ENCODE measurements at regions not wholly inside any gene's neighbourhood (a gene's known extent, or its start where the extent isn't known, plus 50 kb on each side); places are given as distances from the start of the nearest gene placed in this dataset.
"Not testable (repeated sequence)": the region's sequence is repeated elsewhere in the genome, so short reads cannot be mapped to it uniquely, and the experiment has no call there.

DNA sequence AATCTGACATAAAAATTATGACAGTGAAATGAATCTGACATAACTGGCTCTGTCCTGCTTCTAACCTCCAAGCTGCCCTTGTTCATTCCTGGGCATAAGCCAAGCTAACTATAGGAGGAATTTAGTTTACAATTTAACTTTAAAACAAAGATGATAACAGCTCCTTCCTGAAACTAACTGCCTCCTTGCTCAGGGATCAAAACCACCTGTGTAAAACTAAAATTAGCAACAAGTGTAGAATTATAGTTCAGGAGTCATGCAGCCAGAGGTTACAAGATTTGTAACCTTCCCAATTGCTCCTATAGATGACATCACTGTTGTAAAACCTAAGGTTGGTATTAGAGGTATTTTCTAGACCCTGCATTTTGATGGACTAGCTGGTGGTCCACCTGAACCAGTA is 256.4 kb upstream of the POM121L12 start:
- DNase-seq (ENCODE audit: low spot score), result no peak

DNA sequence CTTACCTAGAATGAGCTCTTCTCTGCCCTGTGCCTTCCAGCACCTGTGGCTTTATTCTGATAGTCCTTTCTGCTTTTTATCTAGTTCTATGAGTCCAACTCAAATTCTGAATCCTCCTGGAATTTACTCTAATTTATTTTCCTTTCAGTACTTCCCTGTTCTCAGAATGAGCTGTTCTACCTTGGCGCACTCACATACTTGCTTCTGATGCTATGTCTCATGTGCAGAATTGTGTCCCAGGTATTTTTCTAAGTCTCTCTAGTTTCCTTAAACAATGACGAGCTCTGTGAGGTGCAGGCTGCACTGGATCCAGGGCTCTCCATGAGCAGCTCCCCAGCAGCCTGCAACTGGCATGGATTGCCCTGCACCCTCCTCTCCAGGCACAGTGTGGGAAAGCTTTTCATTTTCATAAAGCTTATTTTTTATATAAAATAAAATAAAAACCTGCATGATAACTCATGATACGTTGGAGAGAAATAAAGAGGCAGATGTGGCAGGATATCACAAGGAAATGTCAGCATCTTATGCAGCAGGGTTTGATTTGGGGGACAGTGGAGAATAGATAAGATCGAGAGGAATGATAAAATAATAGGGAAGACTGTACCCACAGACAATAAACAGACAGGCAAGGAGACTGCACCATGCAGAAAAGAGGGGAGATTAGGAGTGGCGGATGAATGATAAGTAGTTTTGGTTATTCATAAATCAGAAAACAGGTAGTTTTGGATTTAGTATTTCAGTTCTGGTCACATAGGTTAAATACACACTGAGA is 258.2 kb upstream of the POM121L12 start:
- DNase-seq (ENCODE audit: low spot score), result no peak

DNA sequence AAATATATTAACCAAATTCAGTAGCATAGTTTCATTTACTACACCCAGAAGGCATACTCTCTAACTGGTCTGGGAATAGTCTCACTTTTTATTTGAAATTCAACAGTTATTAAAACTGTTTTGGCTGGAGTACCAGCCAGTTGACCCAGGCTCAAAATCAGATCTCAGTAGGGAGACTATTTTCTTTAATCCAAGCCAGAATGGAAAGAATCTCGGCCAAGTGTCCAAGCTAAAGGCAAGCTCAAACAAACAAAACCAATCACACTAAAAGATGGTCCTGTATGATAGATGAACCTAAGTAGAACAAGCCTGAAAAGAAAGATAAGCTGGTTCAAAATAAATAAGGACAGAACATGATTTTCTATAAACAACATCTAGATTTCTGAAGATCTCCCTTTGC is 259.6 kb upstream of the POM121L12 start:
- no peak for DNase-seq (ENCODE audit: low spot score)

DNA sequence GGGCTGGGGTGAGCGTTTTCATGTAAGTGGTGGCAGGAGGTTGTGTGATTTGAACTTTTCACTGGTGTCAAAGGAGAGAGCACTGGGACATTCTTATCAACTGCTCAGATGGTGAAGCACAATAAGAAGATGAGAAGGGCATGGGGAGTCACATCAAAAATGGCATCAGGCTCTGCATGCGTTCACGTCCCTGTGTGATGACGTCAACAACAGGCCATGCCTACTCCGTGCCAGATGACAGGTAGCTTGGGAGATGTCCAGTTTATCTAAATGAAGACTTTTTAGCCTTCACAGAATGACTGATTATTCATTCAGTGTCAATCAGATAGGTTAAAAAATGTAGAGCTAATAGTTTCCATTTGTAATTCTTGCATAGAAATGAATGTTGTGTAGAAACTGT is 264.3 kb upstream of the POM121L12 start:
- no peak for DNase-seq (ENCODE audit: low spot score)

DNA sequence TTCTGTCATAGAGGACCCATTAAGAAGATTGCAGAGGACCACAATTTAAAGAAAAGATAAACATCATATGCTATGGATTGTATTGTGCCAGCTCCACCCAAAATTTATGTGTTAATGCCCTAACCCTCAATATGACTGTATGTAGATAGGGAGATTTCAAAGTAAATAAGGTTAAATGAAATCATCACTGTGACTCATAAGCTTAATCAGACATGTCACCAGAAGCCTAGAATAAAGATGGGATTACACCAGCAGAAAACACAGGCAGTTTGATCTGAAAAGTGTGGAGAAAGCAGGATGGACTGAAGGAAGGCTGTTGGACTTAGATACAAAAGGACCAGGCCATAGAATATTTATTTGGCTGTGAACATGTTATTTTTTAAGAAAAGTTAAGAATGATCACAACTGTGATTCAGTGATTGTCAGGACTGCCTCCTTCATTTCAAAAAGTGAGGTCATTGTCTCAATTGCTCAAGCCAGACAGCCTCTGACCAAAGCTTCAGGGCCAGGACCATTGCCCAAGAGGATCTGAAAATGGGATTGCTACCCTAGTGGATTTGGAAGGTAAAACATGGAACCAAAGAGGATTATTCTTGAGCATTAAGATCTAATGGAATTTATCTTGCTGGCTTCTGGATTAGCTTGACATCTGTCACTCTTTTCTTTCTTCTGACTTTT is 270.8 kb upstream of the POM121L12 start:
- DNase-seq (ENCODE audit: low spot score), result no peak

DNA sequence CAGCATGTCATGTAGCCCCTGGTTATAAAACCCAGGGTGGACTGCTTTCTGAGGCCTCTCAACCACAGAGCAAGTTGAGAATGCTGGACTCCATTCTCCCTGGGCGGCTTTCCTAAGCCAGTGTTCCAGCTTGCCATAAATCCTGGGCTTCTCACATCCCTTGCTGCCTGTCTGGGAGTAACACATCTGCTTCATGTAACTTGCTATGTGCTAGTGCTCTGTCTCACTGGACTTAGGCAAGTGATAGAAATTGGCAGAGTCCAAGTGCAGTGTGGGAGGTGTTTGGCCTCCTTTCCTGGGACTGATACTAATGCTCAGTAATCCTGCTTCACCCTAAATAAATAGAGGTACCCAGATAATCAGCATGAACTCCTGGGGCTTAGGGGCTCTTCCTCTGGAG is 277.1 kb upstream of the POM121L12 start:
- DNase-seq (ENCODE audit: low spot score), result no peak

DNA sequence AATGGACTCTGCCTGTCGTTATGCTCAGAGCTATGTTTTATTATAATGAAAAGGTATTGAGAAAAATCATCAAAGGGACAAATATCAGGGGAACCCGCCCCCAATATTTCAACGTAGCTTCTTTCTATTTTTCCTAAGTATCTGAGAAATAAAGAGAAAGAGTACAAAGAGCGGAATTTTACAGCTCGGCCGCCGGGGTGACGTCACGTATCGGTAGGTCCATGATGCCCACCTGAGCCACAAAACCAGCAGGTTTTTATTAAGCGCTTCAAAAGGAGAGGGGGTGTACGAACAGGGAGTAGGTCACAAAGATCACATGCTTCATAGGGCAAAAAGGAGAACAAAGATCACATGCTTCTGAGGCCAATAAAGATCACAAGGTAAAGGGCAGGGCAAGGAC is 281.6 kb upstream of the POM121L12 start:
- no peak for DNase-seq (ENCODE audit: low spot score)

DNA sequence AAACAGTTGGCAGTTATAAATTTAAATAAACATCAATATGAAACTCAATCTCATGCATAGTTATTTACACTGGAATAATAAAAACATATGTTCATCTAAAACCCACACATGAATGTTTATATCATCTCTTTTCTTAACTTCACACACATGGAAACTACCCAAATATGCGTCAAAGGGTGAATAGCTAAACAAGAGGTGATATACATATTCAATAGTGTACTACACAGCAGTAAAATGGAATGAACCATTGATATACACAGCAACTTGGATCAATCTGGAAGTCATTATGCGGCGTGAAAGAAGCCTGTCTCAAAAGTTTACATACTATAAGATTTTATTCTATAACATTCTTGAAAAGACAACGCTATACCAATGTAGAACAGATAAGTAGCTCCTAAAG is 282.5 kb upstream of the POM121L12 start:
- no peak for DNase-seq (ENCODE audit: low spot score)

DNA sequence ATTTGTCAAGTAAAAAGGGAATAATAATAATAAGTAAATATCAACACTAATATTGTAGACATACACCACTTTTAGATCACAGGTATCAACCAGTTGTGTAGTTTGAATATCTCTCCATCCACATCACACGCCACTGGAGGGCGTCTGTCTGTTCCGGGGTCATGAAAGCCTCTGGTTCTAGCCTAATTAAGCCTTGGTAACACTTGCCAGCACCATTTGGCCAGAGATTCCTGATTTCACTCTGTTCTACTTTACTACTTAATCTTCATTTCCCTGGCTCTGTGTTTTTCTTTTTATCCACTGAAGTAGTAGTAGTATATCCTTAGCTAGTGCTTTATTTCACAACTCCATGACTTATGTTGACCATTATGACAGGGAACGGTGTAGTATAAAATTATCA is 285.6 kb upstream of the POM121L12 start:
- no peak for DNase-seq (ENCODE audit: low spot score)

DNA sequence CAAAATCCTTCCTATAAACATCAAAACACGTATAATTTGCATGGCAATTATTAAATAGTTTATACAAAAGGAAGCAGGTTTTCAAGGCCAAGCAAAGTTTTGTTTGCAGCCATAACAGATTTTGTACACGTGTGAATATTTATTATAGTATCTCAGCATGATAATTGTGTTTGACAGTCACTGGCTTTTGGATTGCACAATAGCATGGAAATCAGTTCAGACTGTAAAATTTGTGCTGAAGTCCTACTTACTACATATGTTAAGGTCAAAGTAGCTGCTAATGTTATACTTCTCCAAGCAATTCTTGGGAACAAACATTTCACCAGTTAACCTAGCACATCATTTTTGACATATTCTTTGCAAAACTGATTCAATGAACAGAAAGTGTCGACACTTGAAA is 287.6 kb upstream of the POM121L12 start:
- DNase-seq (ENCODE audit: low spot score), result no peak

DNA sequence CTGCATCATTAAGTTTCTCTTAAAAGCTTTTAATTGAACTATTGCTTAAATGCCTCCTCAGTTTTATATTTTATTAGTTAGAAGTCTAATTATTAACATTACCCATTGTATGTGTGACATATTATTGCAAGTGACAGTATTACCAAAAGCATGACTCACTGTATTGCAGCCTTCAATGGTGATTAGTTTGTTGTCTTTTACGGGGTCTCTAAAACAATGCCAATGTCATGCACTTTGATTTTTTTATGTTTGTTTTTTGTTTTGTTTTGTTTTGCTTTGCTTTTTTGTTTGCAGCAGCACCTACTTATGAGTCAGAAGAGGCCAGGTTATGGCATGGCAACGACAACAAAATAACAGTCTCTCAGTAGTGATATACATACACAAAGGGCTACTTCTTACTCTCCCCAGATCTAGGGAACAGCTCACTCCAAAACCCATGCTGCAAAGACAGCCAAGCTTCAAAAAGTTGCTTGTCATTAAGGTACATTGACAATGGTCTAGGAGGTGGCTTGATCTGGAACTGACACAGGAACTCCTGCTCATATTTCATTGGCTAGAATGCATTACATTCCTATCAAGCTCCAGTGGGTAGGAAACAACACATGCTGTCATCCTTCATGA is 293.7 kb upstream of the POM121L12 start:
- no peak for DNase-seq (ENCODE audit: low spot score)

DNA sequence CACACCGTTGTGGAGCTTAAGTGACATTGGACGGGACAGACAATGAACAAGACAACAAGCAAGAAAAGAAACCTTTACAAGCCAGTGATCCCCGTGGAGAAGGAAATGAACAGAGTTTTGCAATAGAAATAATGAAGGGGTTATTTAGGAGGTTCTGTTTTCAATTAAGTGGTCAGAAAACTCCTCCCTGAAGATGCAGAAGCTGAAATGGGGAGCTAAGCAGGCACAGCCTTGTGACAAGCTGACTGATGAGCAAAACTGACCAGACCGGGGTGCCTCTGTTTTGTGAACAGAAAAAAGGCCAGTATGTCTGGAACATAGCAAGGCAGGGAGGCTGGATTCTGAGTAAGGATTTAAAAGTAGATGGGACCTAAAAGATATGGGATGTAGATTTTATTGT is 299.8 kb upstream of the POM121L12 start:
- no peak for DNase-seq (ENCODE audit: low spot score)

DNA sequence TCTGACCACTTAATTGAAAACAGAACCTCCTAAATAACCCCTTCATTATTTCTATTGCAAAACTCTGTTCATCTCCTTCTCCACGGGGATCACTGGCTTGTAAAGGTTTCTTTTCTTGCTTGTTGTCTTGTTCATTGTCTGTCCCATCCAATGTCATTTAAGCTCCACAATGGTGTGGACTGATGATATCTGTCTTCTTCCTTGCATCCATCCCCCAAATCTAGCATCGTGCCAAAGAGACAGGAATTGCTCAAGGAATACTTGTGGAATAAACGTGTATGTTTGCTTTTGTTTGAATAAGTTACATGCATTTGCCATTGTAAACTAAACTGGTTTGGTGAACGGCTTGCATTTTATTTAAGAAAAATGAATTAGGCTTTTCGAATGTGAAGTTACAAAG is 306.8 kb upstream of the POM121L12 start:
- not testable (repeated sequence) for DNase-seq (ENCODE audit: low spot score)

DNA sequence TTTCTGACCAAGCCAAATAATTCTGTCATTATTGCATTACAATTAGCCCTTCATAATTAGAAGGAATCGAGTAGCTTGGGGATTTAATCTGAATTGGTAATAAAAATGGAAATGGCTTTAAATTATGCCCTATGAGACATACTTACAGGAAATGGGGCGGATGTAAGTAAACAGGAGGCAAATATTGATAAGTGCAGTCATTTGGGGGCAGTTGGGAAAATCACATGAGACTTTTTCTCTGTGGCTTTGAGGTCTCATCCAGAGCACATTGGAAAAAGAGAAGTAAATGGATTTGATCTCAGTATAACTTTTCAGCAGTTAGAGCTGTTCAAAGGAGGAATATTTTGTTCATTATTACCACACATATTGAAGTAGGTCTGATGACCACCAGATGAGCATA is 307.8 kb upstream of the POM121L12 start:
- no peak for DNase-seq (ENCODE audit: low spot score)

DNA sequence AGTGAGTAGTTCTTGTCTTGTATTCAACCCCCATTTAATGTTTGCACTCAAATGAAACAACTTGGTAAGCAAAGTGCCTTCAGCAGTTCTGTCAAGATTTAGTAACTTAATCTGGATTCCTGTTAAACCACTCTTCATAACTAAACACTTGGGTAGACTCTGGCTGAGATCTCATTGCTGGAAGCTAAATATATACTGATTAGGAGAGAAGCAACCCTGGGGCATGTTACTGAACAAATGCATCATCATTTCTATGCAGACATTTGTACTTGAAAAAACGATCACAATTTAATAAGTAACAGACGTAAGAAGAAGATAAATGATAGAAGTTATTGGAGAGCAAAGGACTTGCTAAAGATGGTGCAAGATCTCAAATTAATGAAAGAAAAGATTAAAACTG is 308.4 kb upstream of the POM121L12 start:
- DNase-seq (ENCODE audit: low spot score), result no peak

DNA sequence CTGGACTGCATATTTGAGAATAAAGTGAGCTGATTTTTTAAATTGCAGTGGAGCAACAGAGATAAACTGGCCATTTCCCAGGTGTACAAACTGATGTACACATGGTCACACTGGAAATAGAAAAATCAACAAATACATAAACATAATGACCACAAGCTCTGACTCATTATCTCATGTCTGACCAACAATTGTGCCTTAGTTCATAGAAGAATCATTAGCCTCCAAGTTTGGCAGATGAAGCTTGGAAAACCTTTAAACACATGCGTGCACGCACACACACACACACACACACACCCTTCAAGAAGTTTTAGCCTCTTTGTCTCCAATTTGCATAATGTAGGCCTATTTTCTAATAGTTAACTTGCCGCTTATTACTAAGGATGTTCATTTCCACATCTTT is 308.9 kb upstream of the POM121L12 start:
- no peak for DNase-seq (ENCODE audit: low spot score)

DNA sequence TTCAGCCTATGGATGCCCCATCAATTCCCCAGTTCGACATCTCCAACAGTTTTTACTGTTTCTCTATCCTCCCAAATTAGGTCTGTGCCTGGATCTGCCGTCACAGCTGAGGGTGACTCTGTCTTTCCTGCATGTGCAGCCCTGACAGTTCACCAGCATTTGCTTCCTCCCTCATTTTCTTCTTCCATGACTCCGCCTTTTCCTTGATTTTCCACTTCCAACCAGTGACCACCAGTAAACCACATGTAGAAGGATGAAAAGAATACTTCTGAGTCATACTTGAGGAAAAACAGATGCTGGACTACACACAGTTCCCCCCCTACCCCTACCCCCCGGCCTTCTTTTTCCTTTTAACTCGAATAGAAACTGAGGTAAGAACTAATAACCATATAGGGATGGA is 311.8 kb upstream of the POM121L12 start:
- DNase-seq (ENCODE audit: low spot score), result no peak

DNA sequence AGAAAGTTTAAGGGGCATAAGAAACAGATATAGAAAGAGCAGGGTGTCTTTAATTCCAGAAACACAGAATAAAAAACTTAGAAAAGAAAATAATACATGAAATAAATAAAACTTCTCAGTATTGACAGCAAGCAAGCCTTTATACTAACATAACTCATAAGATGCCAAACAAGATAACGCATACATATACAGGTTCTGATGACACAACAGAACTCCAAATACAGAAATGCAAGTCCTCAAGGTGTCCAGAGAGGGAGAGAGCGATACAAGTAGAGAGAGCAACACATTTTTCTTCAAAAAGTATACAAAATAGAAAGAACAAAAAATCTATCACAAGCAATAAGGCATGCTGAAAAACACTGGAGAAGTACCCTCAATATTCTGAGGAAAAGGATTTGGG is 314.6 kb upstream of the POM121L12 start:
- DNase-seq (ENCODE audit: low spot score), result no peak

DNA sequence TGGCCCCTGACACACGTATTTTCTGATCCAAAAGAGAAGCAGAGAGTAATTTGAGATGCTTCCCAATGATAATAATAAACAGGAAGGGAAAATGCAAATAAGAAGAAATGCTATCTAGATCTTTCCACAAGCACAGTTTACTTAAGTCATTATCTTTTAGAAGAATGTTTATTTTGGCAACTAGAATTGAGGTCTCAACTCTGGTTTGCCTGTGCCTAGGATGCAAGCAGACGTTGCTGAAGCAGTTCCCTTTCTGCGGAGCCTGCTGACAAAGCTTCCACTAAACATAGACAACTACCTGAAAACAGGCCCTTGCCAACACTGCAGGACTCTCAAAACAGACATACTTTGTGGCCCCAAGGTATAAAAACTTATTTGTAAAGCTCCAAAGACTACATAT is 315.8 kb upstream of the POM121L12 start:
- no peak for DNase-seq (ENCODE audit: low spot score)

DNA sequence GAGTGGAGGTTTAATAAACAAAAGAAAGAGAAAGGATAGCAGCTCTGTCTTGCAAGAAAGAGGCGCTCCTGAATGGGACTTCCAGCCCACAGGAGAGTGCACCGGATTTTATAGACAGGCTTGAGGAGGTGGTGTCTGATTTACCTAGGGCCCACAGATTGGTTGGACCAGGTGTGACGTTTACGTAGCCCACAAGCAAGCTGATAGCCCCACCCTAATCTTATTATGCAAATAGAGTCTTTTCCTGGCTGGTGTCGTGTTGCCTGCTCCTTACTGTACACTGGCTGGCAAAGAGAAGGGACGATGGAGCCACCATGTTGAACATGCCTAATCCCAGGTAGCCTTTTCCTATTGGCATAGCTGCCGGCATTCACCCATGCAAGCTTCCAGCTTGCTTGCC is 319.7 kb upstream of the POM121L12 start:
- no peak for DNase-seq (ENCODE audit: low spot score)

DNA sequence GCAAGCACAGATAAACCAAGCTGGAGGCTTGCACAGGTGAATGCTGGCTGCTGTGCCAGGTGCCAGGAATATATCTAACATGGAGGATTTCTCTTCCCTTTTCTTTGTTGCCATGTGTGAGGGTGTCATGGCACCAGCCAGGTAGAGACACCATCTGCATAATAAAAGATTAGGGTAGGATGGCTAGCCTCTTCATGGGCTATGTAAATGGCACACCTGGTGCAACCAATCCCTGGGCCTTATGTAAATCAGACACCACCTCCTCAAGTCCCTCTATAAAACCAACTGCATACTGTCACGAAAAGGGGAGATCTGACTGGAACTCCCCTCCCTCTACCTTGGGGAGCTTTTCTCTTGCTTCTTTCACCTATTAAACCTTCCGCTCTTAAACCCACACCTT is 322.5 kb upstream of the POM121L12 start:
- no peak for DNase-seq (ENCODE audit: low spot score)

DNA sequence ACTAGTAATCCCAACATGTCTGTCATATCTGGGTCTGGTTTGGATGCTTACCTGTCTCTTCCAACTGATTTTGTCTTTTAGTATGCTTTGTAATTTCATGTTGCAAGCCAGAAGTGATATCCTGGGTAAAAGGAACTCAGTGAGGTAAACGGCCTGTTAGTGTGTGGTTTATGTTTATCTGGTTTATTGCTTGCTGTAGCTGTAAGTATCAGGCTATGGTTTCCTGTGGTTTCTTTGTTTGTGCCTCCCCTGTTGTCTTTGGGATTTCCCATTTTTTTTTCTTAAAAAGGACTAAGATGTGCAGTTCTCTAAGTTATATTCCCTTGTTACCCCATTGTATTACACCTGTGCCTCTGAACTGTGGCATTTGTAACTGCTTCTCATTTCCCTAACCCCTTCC is 323.5 kb upstream of the POM121L12 start:
- no peak for DNase-seq (ENCODE audit: low spot score)

DNA sequence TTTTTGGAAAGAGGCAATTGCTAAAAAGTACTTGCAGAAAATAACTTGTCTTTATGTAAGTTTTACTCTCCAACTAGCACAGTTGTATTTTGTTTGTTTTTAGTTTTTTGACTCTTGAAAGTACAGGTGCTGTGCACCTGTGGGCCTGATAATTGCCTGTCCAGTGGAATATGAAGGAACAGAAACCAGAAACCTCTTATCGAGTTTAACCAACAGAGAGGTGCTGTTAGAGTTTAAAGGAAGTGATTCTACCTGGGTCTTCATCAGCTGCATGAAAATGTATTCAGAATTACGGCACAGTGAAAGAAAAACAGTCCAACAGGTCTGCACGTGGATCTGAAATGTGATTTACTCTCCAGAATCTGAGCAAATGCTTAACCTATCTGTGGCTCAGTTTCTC is 326.6 kb upstream of the POM121L12 start:
- no peak for DNase-seq (ENCODE audit: low spot score)

Data from A172 (cell line).